Fibroblast of lung (primary cell): ENCODE measurements at regions not wholly inside any gene's neighbourhood (a gene's known extent, or its start where the extent isn't known, plus 50 kb on each side); places are given as distances from the start of the nearest gene placed in this dataset.

Source experiments
- DNase-seq, 2 donors: peaks; one replicate each; pipeline versions ENCODE4 v3.0.0 to v3.0.0-alpha.2; 2010; ENCODE audit warnings: low read depth in 2 of 2
- H2AFZ ChIP-seq: 2 replicates; pipeline ENCODE4 v1.5.1; 2012; ENCODE audit warnings: low read length, control low read depth, inconsistent platforms
- H3K27ac ChIP-seq: 2 replicates; pipeline ENCODE4 v1.5.1; 2011; ENCODE audit warnings: low read length, control low read depth; ENCODE audit not compliant: insufficient read depth
- H3K27me3 ChIP-seq: 2 replicates; pipeline ENCODE4 v1.5.1; 2011; ENCODE audit warnings: mild to moderate bottlenecking, low read length; ENCODE audit not compliant: control insufficient read depth, insufficient read depth
- H3K36me3 ChIP-seq: 2 replicates; pipeline ENCODE4 v1.5.1; 2011; ENCODE audit warnings: low read length; ENCODE audit not compliant: control insufficient read depth, insufficient read depth
- H3K4me1 ChIP-seq: 2 replicates; pipeline ENCODE4 v1.5.1; 2011; ENCODE audit warnings: low read length; ENCODE audit not compliant: control insufficient read depth, insufficient read depth; ENCODE audit errors: extremely low read depth
- H3K4me2 ChIP-seq: 2 replicates; pipeline ENCODE4 v1.5.1; 2011; ENCODE audit warnings: low read length, control low read depth; ENCODE audit not compliant: insufficient read depth; ENCODE audit errors: extremely low read depth
- H3K4me3 ChIP-seq, 4 experiments: fragments of 200-600 bp in 1 of 4; sonication (generic) in 1 of 4; replicated peaks in 1 of 4; 2 replicates each; pipeline ENCODE4 v1.5.1; 2011 to 2016; ENCODE audit warnings: low read length in 4 of 4, low read depth in 3 of 4, mild to moderate bottlenecking in 3 of 4, control low read depth in 2 of 4, inconsistent platforms in 1 of 4, mixed read lengths in 1 of 4; ENCODE audit not compliant: insufficient read depth in 1 of 4; ENCODE audit errors: control extremely low read depth in 1 of 4
- H3K79me2 ChIP-seq: 2 replicates; pipeline ENCODE4 v1.5.1; 2012; ENCODE audit warnings: mild to moderate bottlenecking, low read length, inconsistent platforms; ENCODE audit not compliant: control insufficient read depth, insufficient read depth
- H3K9ac ChIP-seq: 2 replicates; pipeline ENCODE4 v1.5.1; 2011; ENCODE audit warnings: mild to moderate bottlenecking, low read length, control low read depth; ENCODE audit not compliant: insufficient read depth
- H3K9me3 ChIP-seq: 2 replicates; pipeline ENCODE4 v1.5.1; 2012; ENCODE audit warnings: low read depth, low read length; ENCODE audit not compliant: control insufficient read depth, insufficient read depth
- H4K20me1 ChIP-seq: 2 replicates; pipeline ENCODE4 v1.5.1; 2011; ENCODE audit warnings: low read length; ENCODE audit not compliant: control insufficient read depth, insufficient read depth; ENCODE audit errors: extremely low read depth
- EZH2 ChIP-seq: IDR thresholded peaks from 2 replicates; pipeline ENCODE4 v1.5.1; 2012; ENCODE audit warnings: low read length, control low read depth, mild to moderate bottlenecking; ENCODE audit errors: missing control alignments
- TF ChIP-seq, protein P1 (sequence below), 2 donors: IDR thresholded peaks in 1 of 2; conservative IDR thresholded peaks in 1 of 2; 1 replicate in 1 of 2; 2 replicates in 1 of 2; pipeline ENCODE4 v1.5.1; 2011 to 2012; ENCODE audit warnings: low read length in 2 of 2, control low read depth in 1 of 2, inconsistent platforms in 1 of 2, low read depth in 1 of 2, mild to moderate bottlenecking in 1 of 2

DNA sequence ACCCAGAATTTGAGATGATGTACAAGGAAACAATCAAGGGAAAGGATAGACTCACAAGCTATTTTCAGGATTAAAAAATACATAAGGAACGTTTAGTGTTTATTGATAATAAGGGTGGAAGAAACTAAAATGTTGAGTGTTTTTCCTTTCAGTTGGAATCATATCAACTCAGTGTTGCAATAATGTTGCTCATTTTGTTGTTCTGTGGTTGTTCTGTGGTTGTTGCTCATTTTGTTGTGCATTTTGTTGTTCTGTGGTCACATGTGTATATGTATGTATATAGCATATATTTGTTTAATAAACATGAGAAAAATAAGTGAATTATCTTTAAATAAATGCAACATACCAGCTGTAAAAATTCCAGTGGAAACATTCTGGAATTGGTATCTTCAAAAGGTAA, 262.4 kb upstream of the SPRY2 start:
- Histone ChIP-seq H3K79me2 (no peaks in the 10 kb centered on the region), H4K20me1 (no peaks in the 10 kb centered on the region), H3K9me3 (no peaks in the 10 kb centered on the region), H3K4me1 (no peaks in the 10 kb centered on the region), H3K9ac (no peak overlapping the region), H3K36me3 (no peaks in the 10 kb centered on the region), H2AFZ (no peak overlapping the region), H3K4me3 (no peak overlapping the region), H3K27me3 (no peaks in the 10 kb centered on the region), H3K4me2 (no peak overlapping the region), H3K27ac (no peak overlapping the region)
- DNase-seq, result no peak
- TF ChIP-seq EZH2, result no peak
- TF ChIP-seq, protein P1, sequence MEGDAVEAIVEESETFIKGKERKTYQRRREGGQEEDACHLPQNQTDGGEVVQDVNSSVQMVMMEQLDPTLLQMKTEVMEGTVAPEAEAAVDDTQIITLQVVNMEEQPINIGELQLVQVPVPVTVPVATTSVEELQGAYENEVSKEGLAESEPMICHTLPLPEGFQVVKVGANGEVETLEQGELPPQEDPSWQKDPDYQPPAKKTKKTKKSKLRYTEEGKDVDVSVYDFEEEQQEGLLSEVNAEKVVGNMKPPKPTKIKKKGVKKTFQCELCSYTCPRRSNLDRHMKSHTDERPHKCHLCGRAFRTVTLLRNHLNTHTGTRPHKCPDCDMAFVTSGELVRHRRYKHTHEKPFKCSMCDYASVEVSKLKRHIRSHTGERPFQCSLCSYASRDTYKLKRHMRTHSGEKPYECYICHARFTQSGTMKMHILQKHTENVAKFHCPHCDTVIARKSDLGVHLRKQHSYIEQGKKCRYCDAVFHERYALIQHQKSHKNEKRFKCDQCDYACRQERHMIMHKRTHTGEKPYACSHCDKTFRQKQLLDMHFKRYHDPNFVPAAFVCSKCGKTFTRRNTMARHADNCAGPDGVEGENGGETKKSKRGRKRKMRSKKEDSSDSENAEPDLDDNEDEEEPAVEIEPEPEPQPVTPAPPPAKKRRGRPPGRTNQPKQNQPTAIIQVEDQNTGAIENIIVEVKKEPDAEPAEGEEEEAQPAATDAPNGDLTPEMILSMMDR (conservative IDR thresholded peaks at IDR 0.05 in 1 of 2, IDR thresholded peaks at IDR 0.05 in 1 of 2; ENCODE audit: low read depth in 1 of 2, low read length in 2 of 2), result no peak

DNA sequence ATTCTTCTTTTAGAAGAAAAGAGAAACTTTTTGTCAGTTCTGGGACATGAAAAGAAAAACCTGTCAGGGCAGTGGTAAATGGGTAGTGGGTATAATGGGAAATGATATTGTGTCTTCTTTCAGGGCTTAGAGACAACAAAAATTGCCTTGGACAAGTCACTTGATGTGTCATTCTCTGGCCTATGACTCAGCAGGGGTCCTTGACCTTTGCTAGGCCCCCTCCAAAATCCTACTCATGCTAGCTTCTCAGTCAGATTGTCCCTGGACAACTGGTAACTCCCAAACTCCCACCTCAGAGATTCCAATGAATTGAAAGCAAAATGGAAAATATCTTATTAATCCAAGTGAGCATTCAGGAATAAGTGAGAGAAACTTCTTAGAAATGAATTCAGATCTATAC, 258.8 kb upstream of the SPRY2 start:
- H3K4me1 ChIP-seq, result no peaks in the 10 kb centered on the region
- no peaks in the 10 kb centered on the region for H3K36me3 ChIP-seq
- DNase-seq, result no peak
- no peaks in the 10 kb centered on the region for H3K27me3 ChIP-seq
- TF ChIP-seq EZH2, result no peak
- TF ChIP-seq, protein P1 (conservative IDR thresholded peaks at IDR 0.05 in 1 of 2, IDR thresholded peaks at IDR 0.05 in 1 of 2; ENCODE audit: low read depth in 1 of 2, low read length in 2 of 2), result no peak
- no peak overlapping the region for H2AFZ ChIP-seq
- H4K20me1 ChIP-seq, result no peaks in the 10 kb centered on the region
- no peak overlapping the region for H3K4me2 ChIP-seq
- no peak overlapping the region for H3K27ac ChIP-seq
- no peaks in the 10 kb centered on the region for H3K9me3 ChIP-seq
- H3K4me3 ChIP-seq, result no peak overlapping the region
- no peak overlapping the region for H3K9ac ChIP-seq
- no peaks in the 10 kb centered on the region for H3K79me2 ChIP-seq

DNA sequence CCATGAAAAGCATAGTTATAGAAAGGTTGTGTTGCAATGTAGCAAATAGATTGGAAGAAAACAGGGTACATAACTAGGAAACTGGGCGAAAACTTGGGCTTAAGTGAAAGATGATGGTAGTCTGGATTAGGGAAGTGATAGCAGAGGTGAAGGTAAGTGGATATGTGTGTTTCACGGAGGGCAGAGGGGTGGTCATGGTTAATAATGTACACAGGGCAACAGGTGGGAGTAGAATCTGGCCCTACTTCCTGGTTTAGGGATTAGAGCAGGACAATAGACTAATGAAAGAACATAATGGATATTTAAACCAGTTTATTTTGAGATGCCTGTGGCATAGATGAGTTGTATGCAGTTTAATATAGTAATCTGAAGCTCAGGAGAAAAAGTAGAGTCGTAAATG, 257.3 kb upstream of the SPRY2 start:
- Histone ChIP-seq H3K36me3 (no peaks in the 10 kb centered on the region), H4K20me1 (no peaks in the 10 kb centered on the region), H3K4me1 (no peaks in the 10 kb centered on the region), H3K27ac (no peak overlapping the region), H3K9ac (no peak overlapping the region), H2AFZ (no peak overlapping the region), H3K4me3 (no peak overlapping the region), H3K9me3 (no peaks in the 10 kb centered on the region), H3K79me2 (no peaks in the 10 kb centered on the region), H3K27me3 (no peaks in the 10 kb centered on the region), H3K4me2 (no peak overlapping the region)
- TF ChIP-seq, protein P1 (conservative IDR thresholded peaks at IDR 0.05 in 1 of 2, IDR thresholded peaks at IDR 0.05 in 1 of 2; ENCODE audit: low read depth in 1 of 2, low read length in 2 of 2), result no peak
- no peak for TF ChIP-seq EZH2
- no peak for DNase-seq
